GM19239 (cell line): ENCODE measurements at regions not wholly inside any gene's neighbourhood (a gene's known extent, or its start where the extent isn't known, plus 50 kb on each side); places are given as distances from the start of the nearest gene placed in this dataset.
"Not testable (repeated sequence)": the region's sequence is repeated elsewhere in the genome, so short reads cannot be mapped to it uniquely, and the experiment has no call there.

Source experiments
- DNase-seq: peaks from one replicate; pipeline ENCODE4 v3.0.0; 2011; ENCODE audit warnings: low spot score; ENCODE audit not compliant: insufficient read length
- FAIRE-seq: peaks from 2 replicates; lab custom pipeline; 2011; peaks lifted over from hg19 to GRCh38; lab: Jason Lieb, UNC

- DNase-seq (no peak), FAIRE-seq (no peak)
Observed at GRCh38 chr12:127785986-127786590, 480.9 kb upstream of the TMEM132C start.

- no peak for FAIRE-seq
- DNase-seq, result no peak
Observed at GRCh38 chr12:127787544-127787943, 479.4 kb upstream of the TMEM132C start.

- FAIRE-seq (no peak), DNase-seq (no peak)
Observed at GRCh38 chr12:127790376-127790775, 476.6 kb upstream of the TMEM132C start.

- DNase-seq, result no peak
- FAIRE-seq, result no peak
Observed at GRCh38 chr12:127791217-127791616, 475.8 kb upstream of the TMEM132C start.

GRCh38 chr12:127797918-127798317, 469.1 kb upstream of the TMEM132C start:
- DNase-seq, result no peak
- no peak for FAIRE-seq

GRCh38 chr12:127802271-127802670, 464.7 kb upstream of the TMEM132C start:
- DNase-seq (no peak), FAIRE-seq (no peak)

- no peak for DNase-seq
- FAIRE-seq, result no peak
Observed at GRCh38 chr12:127803545-127803944, 463.4 kb upstream of the TMEM132C start.

GRCh38 chr12:127809275-127809674, 457.7 kb upstream of the TMEM132C start:
- DNase-seq (no peak), FAIRE-seq (no peak)

- no peak for FAIRE-seq
Observed at GRCh38 chr12:127810041-127810440, 456.9 kb upstream of the TMEM132C start.

GRCh38 chr12:127810459-127810858, 456.5 kb upstream of the TMEM132C start:
- not testable (repeated sequence) for DNase-seq, FAIRE-seq

More at GRCh38 chr12:127810041-127810440, 456.9 kb upstream of the TMEM132C start:
- DNase-seq, result no peak

GRCh38 chr12:127811988-127812387, 455.0 kb upstream of the TMEM132C start:
- no peak for DNase-seq
- no peak for FAIRE-seq

GRCh38 chr12:127813147-127813546, 453.8 kb upstream of the TMEM132C start:
- FAIRE-seq (no peak), DNase-seq (no peak)

GRCh38 chr12:127819056-127819455, 447.9 kb upstream of the TMEM132C start:
- no peak for DNase-seq
- FAIRE-seq, result no peak

- no peak for FAIRE-seq
Observed at GRCh38 chr12:127820271-127820670, 446.7 kb upstream of the TMEM132C start.

GRCh38 chr12:127820846-127821245, 446.1 kb upstream of the TMEM132C start:
- no peak for FAIRE-seq
- no peak for DNase-seq

More at GRCh38 chr12:127820271-127820670, 446.7 kb upstream of the TMEM132C start:
- DNase-seq, result no peak

- DNase-seq, result no peak
- FAIRE-seq, result no peak
Observed at GRCh38 chr12:127822809-127823411, 444.1 kb upstream of the TMEM132C start.

GRCh38 chr12:127823801-127824200, 443.2 kb upstream of the TMEM132C start:
- FAIRE-seq (no peak), DNase-seq (no peak)

- FAIRE-seq (no peak), DNase-seq (no peak)
Observed at GRCh38 chr12:127829281-127830064, 437.5 kb upstream of the TMEM132C start.

GRCh38 chr12:127830065-127830460, 436.9 kb upstream of the TMEM132C start:
- FAIRE-seq, result no peak
- DNase-seq, result no peak

GRCh38 chr12:127830730-127831129, 436.2 kb upstream of the TMEM132C start:
- FAIRE-seq (no peak), DNase-seq (no peak)

- FAIRE-seq, result no peak
- DNase-seq, result no peak
Observed at GRCh38 chr12:127832172-127832571, 434.8 kb upstream of the TMEM132C start.
